ENCODE measurements at regions not wholly inside any gene's neighbourhood (a gene's known extent, or its start where the extent isn't known, plus 50 kb on each side); places are given as distances from the start of the nearest gene placed in this dataset.

DNA sequence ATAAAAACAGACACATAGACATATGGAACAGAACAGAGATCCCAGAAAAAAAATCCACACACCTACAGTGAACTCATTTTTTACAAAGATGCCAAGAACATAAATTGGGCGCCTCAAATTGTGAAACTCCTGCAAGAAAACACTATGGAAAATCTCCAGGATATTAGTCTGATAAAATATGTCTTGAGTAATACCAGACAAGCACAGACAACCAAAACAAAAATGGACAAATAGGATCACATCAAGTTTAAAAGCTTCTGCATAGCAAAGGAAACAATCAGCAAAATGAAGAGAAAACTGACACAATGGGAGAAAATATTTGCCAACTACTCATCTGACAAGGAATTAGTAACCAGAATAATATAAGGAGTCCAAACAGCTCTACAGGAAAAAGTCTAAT, 337.3 kb upstream of the DIPK2B start:
- Histone ChIP-seq H3K27me3 (ENCODE audit: control insufficient read depth in 1 of 2, insufficient read depth in 2 of 2, low read length in 2 of 2) (no peaks in the 10 kb centered on the region), H3K9me3 (ENCODE audit: low read length) (no peaks in the 10 kb centered on the region), H3K4me1 (ENCODE audit: insufficient read depth, low read length) (no peaks in the 10 kb centered on the region), H3K9ac (ENCODE audit: insufficient read depth, low read depth, low read length) (no peak overlapping the region), H3K4me3 (replicated peaks in 1 of 3; ENCODE audit: insufficient read depth in 1 of 3, low read depth in 2 of 3, low read length in 3 of 3) (no peak overlapping the region), H4K20me1 (ENCODE audit: insufficient read depth, low read length) (no peaks in the 10 kb centered on the region), H3K36me3 (replicated peaks in 1 of 2; ENCODE audit: control insufficient read depth in 1 of 2, insufficient read depth in 2 of 2, low read length in 2 of 2) (no peaks in the 10 kb centered on the region), H3K79me2 (ENCODE audit: insufficient read depth, low read length) (no peaks in the 10 kb centered on the region), H3K27ac (ENCODE audit: extremely low read length, insufficient read depth, low read length) (no peak overlapping the region), H3K4me2 (ENCODE audit: low read depth, low read length) (no peak overlapping the region), H2AFZ (ENCODE audit: low read length) (no peak overlapping the region)
- POLR2A ChIA-PET: no interaction called here
- FAIRE-seq (no peak), ATAC-seq (no peak), DNase-seq (ENCODE audit: low spot score) (no peak)
- CTCF ChIA-PET (ENCODE audit: low intra/inter-chr PET ratio, low total read pairs): no interaction called here
- BruUV-seq (replicated peaks): no TSS peak
- in situ Hi-C loops (cut with HindIII; ENCODE audit: extremely low pct_ligation_motif_present, low pct_unique_long_range_greater_than_20kb) (no loop called here), intact Hi-C loops (cut with micrococcal nuclease; ENCODE audit: unreplicated experiment) (no loop called here)
- WGBS (ENCODE audit: low lambda C conversion rate): 0% methylated on average over 1 of the region's 1 CpG
- TF ChIP-seq ZNF124 (CRISPR knock-in tag; IDR thresholded peaks at IDR 0.05) (no peak), ZNF569 (CRISPR knock-in tag; IDR thresholded peaks at IDR 0.05; ENCODE audit: borderline replicate concordance) (no peak), ZNF724P (CRISPR knock-in tag; IDR thresholded peaks at IDR 0.05; ENCODE audit: borderline replicate concordance) (no peak), PRPF4 (IDR thresholded peaks at IDR 0.05; ENCODE audit: low read depth, low read length, poor library complexity, severe bottlenecking) (no peak), FOXO1 (CRISPR knock-in tag; IDR thresholded peaks at IDR 0.05) (no peak), ZNF234 (CRISPR knock-in tag; conservative IDR thresholded peaks at IDR 0.05) (no peak), ADNP (CRISPR knock-in tag; IDR thresholded peaks at IDR 0.05) (no peak), ZNF329 (CRISPR knock-in tag; IDR thresholded peaks at IDR 0.05; ENCODE audit: low read depth) (no peak), MLXIP (CRISPR knock-in tag; IDR thresholded peaks at IDR 0.05; ENCODE audit: borderline replicate concordance) (no peak), POLR2AphosphoS5 (IDR thresholded peaks at IDR 0.05; ENCODE audit: low read depth, low read length) (no peak), MYC (CRISPR knock-in tag; IDR thresholded peaks at IDR 0.05; ENCODE audit: borderline replicate concordance) (no peak), TAF15 (IDR thresholded peaks at IDR 0.05; ENCODE audit: low read depth, low read length, poor library complexity, severe bottlenecking) (no peak), PBX3 (CRISPR knock-in tag; IDR thresholded peaks at IDR 0.05; ENCODE audit: borderline replicate concordance) (no peak), ZSCAN9 (CRISPR knock-in tag; IDR thresholded peaks at IDR 0.05; ENCODE audit: borderline replicate concordance) (no peak), ZNF883 (CRISPR knock-in tag; IDR thresholded peaks at IDR 0.05; ENCODE audit: not compliant biosample characterization) (no peak), YY1 (IDR thresholded peaks at IDR 0.05; ENCODE audit: insufficient read depth, insufficient replicate concordance, low read depth, low read length) (no peak)
- TF ChIP-seq, protein P1, sequence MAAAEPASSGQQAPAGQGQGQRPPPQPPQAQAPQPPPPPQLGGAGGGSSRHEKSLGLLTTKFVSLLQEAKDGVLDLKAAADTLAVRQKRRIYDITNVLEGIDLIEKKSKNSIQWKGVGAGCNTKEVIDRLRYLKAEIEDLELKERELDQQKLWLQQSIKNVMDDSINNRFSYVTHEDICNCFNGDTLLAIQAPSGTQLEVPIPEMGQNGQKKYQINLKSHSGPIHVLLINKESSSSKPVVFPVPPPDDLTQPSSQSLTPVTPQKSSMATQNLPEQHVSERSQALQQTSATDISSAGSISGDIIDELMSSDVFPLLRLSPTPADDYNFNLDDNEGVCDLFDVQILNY (CRISPR knock-in tag; conservative IDR thresholded peaks at IDR 0.05): no peak
- TF ChIP-seq, protein P2, sequence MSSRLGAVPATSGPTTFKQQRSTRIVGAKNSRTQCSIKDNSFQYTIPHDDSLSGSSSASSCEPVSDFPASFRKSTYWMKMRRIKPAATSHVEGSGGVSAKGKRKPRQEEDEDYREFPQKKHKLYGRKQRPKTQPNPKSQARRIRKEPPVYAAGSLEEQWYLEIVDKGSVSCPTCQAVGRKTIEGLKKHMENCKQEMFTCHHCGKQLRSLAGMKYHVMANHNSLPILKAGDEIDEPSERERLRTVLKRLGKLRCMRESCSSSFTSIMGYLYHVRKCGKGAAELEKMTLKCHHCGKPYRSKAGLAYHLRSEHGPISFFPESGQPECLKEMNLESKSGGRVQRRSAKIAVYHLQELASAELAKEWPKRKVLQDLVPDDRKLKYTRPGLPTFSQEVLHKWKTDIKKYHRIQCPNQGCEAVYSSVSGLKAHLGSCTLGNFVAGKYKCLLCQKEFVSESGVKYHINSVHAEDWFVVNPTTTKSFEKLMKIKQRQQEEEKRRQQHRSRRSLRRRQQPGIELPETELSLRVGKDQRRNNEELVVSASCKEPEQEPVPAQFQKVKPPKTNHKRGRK (CRISPR knock-in tag; IDR thresholded peaks at IDR 0.05): no peak
